Fibroblast of villous mesenchyme (primary cell): ENCODE measurements at regions not wholly inside any gene's neighbourhood (a gene's known extent, or its start where the extent isn't known, plus 50 kb on each side); places are given as distances from the start of the nearest gene placed in this dataset.
A peak's percentile ranks its signal among the peaks of the same experiment; 100 is the strongest.

Source experiments
- DNase-seq: peaks from one replicate; pipeline ENCODE4 v3.0.0-alpha.2; 2010; ENCODE audit warnings: low read depth
- H3K4me3 ChIP-seq: 2 replicates; pipeline ENCODE4 v1.5.1; 2011; ENCODE audit warnings: low read depth, mild to moderate bottlenecking, low read length
- CTCF ChIP-seq: IDR thresholded peaks from 2 replicates; pipeline ENCODE4 v1.5.1; 2012; ENCODE audit warnings: low read depth, mild to moderate bottlenecking, low read length; ENCODE audit not compliant: insufficient read depth

- DNase-seq: no peak
- TF ChIP-seq CTCF: no peak
Observed at GRCh38 chr5:168104811-168105481, 186.5 kb upstream of the WWC1 start.

GRCh38 chr5:168106008-168106761 is 185.3 kb upstream of the WWC1 start:
- TF ChIP-seq CTCF: no peak
- peak; percentile 18 for DNase-seq
- H3K4me3 ChIP-seq: no peak overlapping the region

More at GRCh38 chr5:168104811-168105481, 186.5 kb upstream of the WWC1 start:
- H3K4me3 ChIP-seq: no peak overlapping the region

GRCh38 chr5:168109441-168109840 is 182.0 kb upstream of the WWC1 start:
- TF ChIP-seq CTCF: no peak
- no peak for DNase-seq
- H3K4me3 ChIP-seq: no peak overlapping the region

GRCh38 chr5:168110384-168110783 is 181.1 kb upstream of the WWC1 start:
- no peak overlapping the region for H3K4me3 ChIP-seq
- DNase-seq: no peak
- TF ChIP-seq CTCF: no peak

GRCh38 chr5:168110870-168111832 is 180.3 kb upstream of the WWC1 start:
- no peak for TF ChIP-seq CTCF
- no peak overlapping the region for H3K4me3 ChIP-seq
- no peak for DNase-seq

GRCh38 chr5:168114444-168115017 is 176.9 kb upstream of the WWC1 start:
- no peak overlapping the region for H3K4me3 ChIP-seq
- TF ChIP-seq CTCF: peak; percentile 75
- DNase-seq: peak; percentile 28
